ENCODE measurements at regions not wholly inside any gene's neighbourhood (a gene's known extent, or its start where the extent isn't known, plus 50 kb on each side); places are given as distances from the start of the nearest gene placed in this dataset.
A peak's percentile ranks its signal among the peaks of the same experiment; 100 is the strongest.
"Not testable (repeated sequence)": the region's sequence is repeated elsewhere in the genome, so short reads cannot be mapped to it uniquely, and the experiment has no call there.

- not testable (repeated sequence) for FAIRE-seq; DNase-seq (ENCODE audit: insufficient read length, low spot score)
Measured at GRCh38 chr9:63912451-63912850, 1372.6 kb downstream of the FOXD4L5 start.

- not testable (repeated sequence) for FAIRE-seq; DNase-seq (ENCODE audit: insufficient read length, low spot score)
Measured at GRCh38 chr9:63909076-63909475, 1375.9 kb downstream of the FOXD4L5 start.

- FAIRE-seq; DNase-seq (ENCODE audit: insufficient read length, low spot score): not testable (repeated sequence)
Measured at GRCh38 chr9:63899637-63900190, 1385.3 kb downstream of the FOXD4L5 start.

GRCh38 chr9:63881386-63881785 is 1403.6 kb downstream of the FOXD4L5 start:
- DNase-seq (ENCODE audit: insufficient read length, low spot score); FAIRE-seq: not testable (repeated sequence)

GRCh38 chr9:63876380-63876779 is 1408.6 kb downstream of the FOXD4L5 start:
- not testable (repeated sequence) for DNase-seq (ENCODE audit: insufficient read length, low spot score); FAIRE-seq

GRCh38 chr9:63859475-63860215 is 1425.4 kb downstream of the FOXD4L5 start:
- DNase-seq (ENCODE audit: insufficient read length, low spot score) = no peak
- no peak for FAIRE-seq

- DNase-seq (ENCODE audit: insufficient read length, low spot score); FAIRE-seq: not testable (repeated sequence)
Measured at GRCh38 chr9:63859090-63859474, 1425.9 kb downstream of the FOXD4L5 start.

- not testable (repeated sequence) for DNase-seq (ENCODE audit: insufficient read length, low spot score); FAIRE-seq
Measured at GRCh38 chr9:63853140-63853751, 1431.8 kb downstream of the FOXD4L5 start.

- FAIRE-seq; DNase-seq (ENCODE audit: insufficient read length, low spot score): not testable (repeated sequence)
Measured at GRCh38 chr9:63824804-63825203, 1460.2 kb downstream of the FOXD4L5 start.

- not testable (repeated sequence) for DNase-seq (ENCODE audit: insufficient read length, low spot score); FAIRE-seq
Measured at GRCh38 chr9:63823375-63824201, 1461.4 kb downstream of the FOXD4L5 start.

GRCh38 chr9:63822615-63823374 is 1462.2 kb downstream of the FOXD4L5 start:
- DNase-seq (ENCODE audit: insufficient read length, low spot score); FAIRE-seq: not testable (repeated sequence)

- not testable (repeated sequence) for FAIRE-seq; DNase-seq (ENCODE audit: insufficient read length, low spot score)
Measured at GRCh38 chr9:63821293-63821692, 1463.7 kb downstream of the FOXD4L5 start.

GRCh38 chr9:63820882-63821281 is 1464.1 kb downstream of the FOXD4L5 start:
- FAIRE-seq; DNase-seq (ENCODE audit: insufficient read length, low spot score): not testable (repeated sequence)

GRCh38 chr9:63820383-63820782 is 1464.6 kb downstream of the FOXD4L5 start:
- not testable (repeated sequence) for DNase-seq (ENCODE audit: insufficient read length, low spot score); FAIRE-seq

- FAIRE-seq = peak; percentile 65
- DNase-seq (ENCODE audit: insufficient read length, low spot score) = no peak
Measured at GRCh38 chr9:63817622-63818518, 1467.1 kb downstream of the FOXD4L5 start.

GRCh38 chr9:63816751-63817621 is 1468.0 kb downstream of the FOXD4L5 start:
- DNase-seq (ENCODE audit: insufficient read length, low spot score) (peak; percentile 47), FAIRE-seq (no peak)

GRCh38 chr9:63814970-63815669 is 1469.9 kb downstream of the FOXD4L5 start:
- not testable (repeated sequence) for FAIRE-seq; DNase-seq (ENCODE audit: insufficient read length, low spot score)

Data from GM19239 (cell line).